Caco-2 (cell line): ENCODE measurements at regions not wholly inside any gene's neighbourhood (a gene's known extent, or its start where the extent isn't known, plus 50 kb on each side); places are given as distances from the start of the nearest gene placed in this dataset.

Experiments
- BruUV-seq: library from RNA; stranded (reverse); fragments of 400-500 nt; replicated peaks from 2 replicates; lab custom pipeline; 2021; lab: Mats Ljungman, UMichigan
- CTCF ChIA-PET: fragments of 300-600 bp; sonication (Branson Sonifier 250); formaldehyde crosslinking; loops from one replicate; lab custom pipeline; 2022; ENCODE audit warnings: antibody characterized with exemption; lab: Charles Lee
- POLR2A ChIA-PET: fragments of 300-600 bp; sonication (Branson Sonifier 250); formaldehyde crosslinking; loops from one replicate; lab custom pipeline; 2022; ENCODE audit warnings: antibody characterized with exemption; lab: Charles Lee
- DNase-seq, 2 experiments: peaks; one replicate each; pipeline versions ENCODE4 v3.0.0 to v3.0.0-alpha.2; 2020 to 2022
- H3K27me3 ChIP-seq: replicated peaks from 2 replicates; pipeline ENCODE4 v1.6.0; 2011; ENCODE audit warnings: low read length; ENCODE audit not compliant: control insufficient read depth, insufficient read depth
- H3K36me3 ChIP-seq: 2 replicates; pipeline ENCODE4 v1.5.1; 2011; ENCODE audit warnings: low read length; ENCODE audit not compliant: control insufficient read depth, insufficient read depth
- H3K4me1 ChIP-seq: fragments of 250-450 bp; sonication (Bioruptor Pico); 2 replicates; pipeline ENCODE4 v1.5.1; 2020; ENCODE audit warnings: mild to moderate bottlenecking
- H3K4me3 ChIP-seq: 2 replicates; pipeline ENCODE4 v1.5.1; 2011; ENCODE audit warnings: low read depth, mild to moderate bottlenecking, control low read depth, low read length
- H3K9me3 ChIP-seq: fragments of 250-450 bp; sonication (Bioruptor Pico); 2 replicates; pipeline ENCODE4 v1.5.1; 2020; ENCODE audit warnings: mild to moderate bottlenecking, moderate library complexity
- H3K27ac Mint-ChIP-seq: one replicate; pipeline ENCODE4 v1.8.0; 2022; ENCODE audit warnings: mixed read lengths; ENCODE audit not compliant: unreplicated experiment
- H3K27me3 Mint-ChIP-seq: one replicate; pipeline ENCODE4 v1.8.0; 2022; ENCODE audit warnings: mixed read lengths; ENCODE audit not compliant: insufficient read depth, unreplicated experiment
- H3K36me3 Mint-ChIP-seq: one replicate; pipeline ENCODE4 v1.8.0; 2022; ENCODE audit warnings: mild to moderate bottlenecking, mixed read lengths; ENCODE audit not compliant: insufficient read depth, unreplicated experiment
- H3K4me1 Mint-ChIP-seq: one replicate; pipeline ENCODE4 v1.8.0; 2022; ENCODE audit warnings: low read depth, mixed read lengths; ENCODE audit not compliant: unreplicated experiment
- H3K4me3 Mint-ChIP-seq: one replicate; pipeline ENCODE4 v1.8.0; 2022; ENCODE audit warnings: mild to moderate bottlenecking, moderate library complexity, mixed read lengths; ENCODE audit not compliant: unreplicated experiment
- H3K9me3 Mint-ChIP-seq: one replicate; pipeline ENCODE4 v1.8.0; 2022; ENCODE audit warnings: mixed read lengths; ENCODE audit not compliant: unreplicated experiment
- CTCF ChIP-seq, 2 experiments: fragments of 200-600 bp in 1 of 2; IDR thresholded peaks; 1 replicate in 1 of 2; 2 replicates in 1 of 2; pipeline versions ENCODE4 v1.5.1 to v1.8.0; 2011 to 2022; ENCODE audit warnings: antibody characterized with exemption in 1 of 2, control low read depth in 1 of 2, inconsistent platforms in 1 of 2, low read depth in 1 of 2, low read length in 1 of 2, mild to moderate bottlenecking in 1 of 2, moderate library complexity in 1 of 2; ENCODE audit not compliant: insufficient read depth in 1 of 2, severe bottlenecking in 1 of 2, unreplicated experiment in 1 of 2
- intact Hi-C: fragments of 100-400 bp; cut with micrococcal nuclease; formaldehyde crosslinking; loops from one replicate; pipeline ENCODE4 v1.10.0; 2022; ENCODE audit not compliant: unreplicated experiment

- Mint-ChIP-seq H3K9me3 (peaks cover 44% of the 10 kb centered on the region), H3K27ac (no peak overlapping the region), H3K36me3 (peaks cover 13% of the 10 kb centered on the region), H3K4me1 (no peaks in the 10 kb centered on the region), H3K4me3 (no peak overlapping the region), H3K27me3 (no peaks in the 10 kb centered on the region)
- no peak for DNase-seq
- Histone ChIP-seq H3K4me3 (no peak overlapping the region), H3K4me1 (no peaks in the 10 kb centered on the region), H3K27me3 (no peaks in the 10 kb centered on the region), H3K9me3 (peaks cover 51% of the 10 kb centered on the region), H3K36me3 (no peaks in the 10 kb centered on the region)
- ChIA-PET POLR2A (no interaction called here), CTCF (no interaction called here)
- no peak for TF ChIP-seq CTCF (IDR thresholded peaks at IDR 0.05; ENCODE audit: insufficient read depth in 1 of 2, low read depth in 1 of 2, low read length in 1 of 2, severe bottlenecking in 1 of 2, unreplicated experiment in 1 of 2)
- no TSS peak for BruUV-seq
- intact Hi-C loops: no loop called here
These were observed 107.6 kb downstream of the C9orf50 start for GRCh38 chr9:129513282-129513681.

GRCh38 chr9:129511285-129511900 is 109.5 kb downstream of the C9orf50 start:
- H3K4me1 Mint-ChIP-seq: no peaks in the 10 kb centered on the region
- H3K36me3 Mint-ChIP-seq: peaks cover 16% of the 10 kb centered on the region
- POLR2A ChIA-PET: interaction anchor here (0.5 kb wide), 1 partner anchor 29 kb away, joined by 10 read pairs; no protein-coding TSS in a partner anchor
- no peak overlapping the region for H3K4me3 Mint-ChIP-seq
- Histone ChIP-seq H3K9me3 (peaks cover 45% of the 10 kb centered on the region), H3K36me3 (no peaks in the 10 kb centered on the region), H3K4me3 (no peak overlapping the region), H3K4me1 (no peaks in the 10 kb centered on the region), H3K27me3 (no peaks in the 10 kb centered on the region)
- no peak overlapping the region for H3K27ac Mint-ChIP-seq
- no TSS peak for BruUV-seq
- H3K9me3 Mint-ChIP-seq: peaks cover 30% of the 10 kb centered on the region
- no peak for DNase-seq
- no peak for TF ChIP-seq CTCF (IDR thresholded peaks at IDR 0.05; ENCODE audit: insufficient read depth in 1 of 2, low read depth in 1 of 2, low read length in 1 of 2, severe bottlenecking in 1 of 2, unreplicated experiment in 1 of 2)
- no peaks in the 10 kb centered on the region for H3K27me3 Mint-ChIP-seq
- CTCF ChIA-PET: interaction anchor here (0.6 kb wide), 1 partner anchor 51 kb away, joined by 3 read pairs; no protein-coding TSS in a partner anchor
- intact Hi-C loops: no loop called here

- peaks cover 17% of the 10 kb centered on the region for H3K36me3 Mint-ChIP-seq
- Histone ChIP-seq H3K4me3 (no peak overlapping the region), H3K4me1 (no peaks in the 10 kb centered on the region), H3K27me3 (no peaks in the 10 kb centered on the region), H3K36me3 (no peaks in the 10 kb centered on the region), H3K9me3 (peaks cover 31% of the 10 kb centered on the region)
- DNase-seq: no peak
- ChIA-PET CTCF (no interaction called here), POLR2A (no interaction called here)
- intact Hi-C loops: no loop called here
- no peak for TF ChIP-seq CTCF (IDR thresholded peaks at IDR 0.05; ENCODE audit: insufficient read depth in 1 of 2, low read depth in 1 of 2, low read length in 1 of 2, severe bottlenecking in 1 of 2, unreplicated experiment in 1 of 2)
- no peaks in the 10 kb centered on the region for H3K27me3 Mint-ChIP-seq
- H3K4me1 Mint-ChIP-seq: no peaks in the 10 kb centered on the region
- H3K27ac Mint-ChIP-seq: no peak overlapping the region
- peaks cover 20% of the 10 kb centered on the region for H3K9me3 Mint-ChIP-seq
- no peak overlapping the region for H3K4me3 Mint-ChIP-seq
- no TSS peak for BruUV-seq
These were observed 111.4 kb downstream of the C9orf50 start for GRCh38 chr9:129509533-129509928.
